Astrocyte of the hippocampus (primary cell): ENCODE measurements at regions not wholly inside any gene's neighbourhood (a gene's known extent, or its start where the extent isn't known, plus 50 kb on each side); places are given as distances from the start of the nearest gene placed in this dataset.

Source experiments
- DNase-seq: peaks from one replicate; pipeline ENCODE4 v3.0.0; 2011; ENCODE audit warnings: low read depth, low spot score

DNA sequence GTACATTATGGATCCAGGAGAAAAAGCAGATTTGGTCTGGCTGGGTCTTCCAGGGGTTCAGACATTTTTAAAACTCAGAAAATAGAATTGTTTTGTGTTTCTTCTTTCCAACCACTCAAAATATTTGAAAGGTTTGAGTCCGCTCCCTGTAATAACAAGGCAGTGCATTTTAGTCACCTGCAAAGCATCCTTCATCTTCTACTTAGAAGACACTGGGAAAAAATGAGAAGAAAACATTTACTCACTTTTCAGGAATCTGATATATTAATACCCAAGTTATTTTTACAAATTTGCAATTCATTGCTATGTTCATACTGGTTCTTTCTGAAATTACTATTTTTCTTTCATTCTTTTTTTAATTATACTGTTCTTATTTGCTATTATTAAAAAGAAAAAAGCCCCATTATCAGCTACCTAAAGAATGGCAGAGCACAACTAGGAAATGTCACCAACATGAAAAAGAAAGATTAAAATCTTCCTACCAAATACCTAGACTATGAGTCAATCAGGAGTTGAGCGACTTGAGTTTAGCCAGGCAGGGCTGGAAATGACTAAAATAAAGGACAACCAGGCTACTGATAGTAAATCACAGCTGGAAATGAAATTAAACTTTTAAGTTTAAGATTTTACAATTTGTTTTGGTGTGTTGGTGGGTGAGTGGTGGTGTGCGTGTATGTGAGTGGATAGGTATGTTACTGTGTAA, 280.3 kb upstream of the THBS1 start:
- DNase-seq, result peak; percentile 76

DNA sequence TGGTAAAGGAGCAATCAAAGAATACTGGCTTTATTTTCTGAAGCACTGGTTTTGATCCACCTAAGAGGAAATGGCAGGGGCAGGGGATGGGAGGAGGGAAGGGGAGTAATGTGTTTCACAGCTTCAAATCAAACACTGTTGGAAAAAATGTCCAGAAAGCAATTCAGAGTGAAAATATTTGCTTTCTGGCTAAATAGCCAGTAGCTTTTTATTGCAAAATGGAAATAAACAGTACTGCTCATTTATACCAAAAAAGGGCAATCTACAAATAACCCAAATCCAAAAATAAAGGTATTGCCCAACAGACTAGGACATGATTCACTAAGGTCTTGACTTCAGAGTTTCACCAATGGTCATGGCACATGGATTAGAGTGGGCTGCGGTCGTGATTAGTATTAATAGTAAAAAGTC, 279.3 kb upstream of the THBS1 start:
- no peak for DNase-seq

DNA sequence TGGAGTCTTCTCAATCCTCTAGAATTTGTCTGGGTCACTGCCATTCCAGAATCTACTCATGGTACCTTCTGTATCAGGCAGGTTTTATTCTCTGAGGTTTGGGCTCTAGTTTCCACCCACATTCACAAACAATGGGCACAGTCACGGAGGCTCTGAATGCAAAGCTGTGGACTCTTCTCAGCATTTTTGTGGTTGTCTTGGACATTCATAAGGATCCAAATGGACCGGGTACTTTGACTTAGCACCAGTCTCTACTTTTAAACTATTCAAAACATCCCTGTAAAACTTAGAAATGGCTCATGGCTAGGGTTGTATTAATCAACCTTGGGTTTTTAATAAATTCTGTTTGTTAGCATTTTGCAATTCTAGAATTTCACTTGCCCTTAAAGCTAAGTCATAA, 277.9 kb upstream of the THBS1 start:
- DNase-seq, result no peak

DNA sequence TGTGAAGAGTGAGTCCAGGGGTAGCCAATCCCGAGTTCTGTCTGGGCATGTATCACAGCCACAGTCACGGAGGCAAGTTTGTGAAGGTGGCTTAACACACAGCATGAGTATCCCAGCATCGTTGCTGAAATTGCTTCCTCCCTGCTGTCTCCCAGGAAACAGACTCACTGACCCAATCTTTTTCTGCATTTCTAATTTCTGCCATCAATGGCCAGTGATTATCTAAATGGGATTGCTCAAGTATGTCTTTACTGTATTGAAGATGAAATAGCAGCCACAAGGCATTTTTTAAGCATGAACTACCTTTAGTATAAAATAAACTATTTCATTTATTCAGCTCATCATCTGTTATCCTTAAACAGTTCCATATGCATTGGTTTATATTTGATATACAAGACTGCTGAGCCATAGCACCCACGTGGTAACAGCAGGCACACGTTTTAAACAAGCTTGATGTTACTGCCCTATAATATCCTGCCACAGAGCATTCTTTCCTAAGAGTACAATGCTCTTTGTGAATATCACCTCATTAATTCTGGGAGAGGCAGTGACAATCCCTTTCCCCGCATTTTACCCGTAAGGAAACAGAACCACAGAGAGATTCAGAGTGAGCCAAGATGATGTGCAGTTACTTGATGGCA, 276.6 kb upstream of the THBS1 start:
- no peak for DNase-seq

DNA sequence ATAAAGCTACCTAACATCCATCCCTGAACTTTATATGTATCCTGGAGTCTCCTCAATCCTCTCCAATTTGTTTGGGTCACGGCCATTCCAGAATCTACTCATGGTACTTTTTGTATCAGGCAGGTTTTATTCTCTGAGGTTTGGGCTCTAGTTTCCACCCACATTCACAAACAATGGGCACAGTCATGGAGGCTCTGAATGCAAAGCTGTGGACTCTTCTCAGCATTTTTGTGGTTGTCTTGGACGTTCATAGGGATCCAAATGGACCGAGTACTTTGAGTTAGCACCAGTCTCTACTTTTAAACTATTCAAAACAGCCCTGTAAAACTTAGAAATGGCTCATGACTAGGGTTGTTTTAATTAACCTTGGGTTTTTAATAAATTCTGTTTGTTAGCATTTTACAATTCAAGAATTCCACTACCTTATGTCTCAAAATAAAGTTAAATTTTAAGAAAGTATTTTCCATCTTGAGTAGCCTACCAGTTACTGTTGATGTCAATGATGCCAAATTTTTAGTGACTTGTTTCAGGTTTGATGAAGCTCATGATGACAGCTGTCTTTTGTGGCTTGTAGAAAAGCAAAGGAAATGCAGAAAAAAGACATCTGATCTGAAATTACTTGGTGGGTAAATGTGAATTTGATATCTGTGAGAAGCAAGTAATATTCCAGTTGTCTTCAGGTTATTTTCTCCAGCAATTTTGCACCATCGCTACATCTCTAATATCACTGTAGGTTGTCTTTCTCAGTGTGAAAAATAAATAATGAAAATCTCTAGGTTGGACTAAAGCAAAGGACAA, 275.7 kb upstream of the THBS1 start:
- no peak for DNase-seq

DNA sequence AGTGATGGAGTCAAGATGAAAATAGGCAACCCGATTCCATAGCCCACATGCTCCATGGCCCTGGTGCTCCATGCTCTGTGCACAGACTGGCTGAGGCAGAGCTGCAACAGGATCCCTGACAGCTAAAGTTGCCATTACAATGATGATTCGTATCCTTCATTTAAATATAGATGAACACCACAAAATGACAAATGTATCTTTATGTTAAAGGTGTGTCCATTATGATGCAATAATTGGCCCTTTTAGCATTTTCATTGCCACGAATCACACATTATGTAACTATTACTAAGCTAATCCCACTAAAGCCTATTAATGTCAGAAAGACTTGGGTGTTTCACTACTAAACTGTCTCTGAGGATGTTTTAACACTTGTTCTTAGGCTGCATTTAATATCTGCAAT, 270.2 kb upstream of the THBS1 start:
- no peak for DNase-seq

DNA sequence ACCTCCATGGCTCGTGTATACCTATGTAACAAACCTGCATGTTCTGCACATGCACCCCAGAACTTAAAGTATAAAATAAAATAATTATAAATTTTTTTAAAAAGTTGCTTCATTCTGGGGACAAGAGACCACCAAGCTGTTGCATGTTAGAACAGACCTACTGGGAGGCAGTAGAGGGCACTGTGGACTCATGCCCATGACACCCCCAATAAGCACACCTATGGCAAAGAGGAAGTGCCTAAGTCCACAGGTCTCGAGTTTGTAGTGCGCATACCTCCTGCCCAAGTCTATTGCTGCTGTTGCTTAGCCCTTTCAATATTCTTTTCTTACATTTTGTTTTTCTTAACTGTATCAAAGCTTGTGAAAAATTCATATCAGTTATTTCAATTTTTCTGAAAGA, 267.9 kb upstream of the THBS1 start:
- no peak for DNase-seq

DNA sequence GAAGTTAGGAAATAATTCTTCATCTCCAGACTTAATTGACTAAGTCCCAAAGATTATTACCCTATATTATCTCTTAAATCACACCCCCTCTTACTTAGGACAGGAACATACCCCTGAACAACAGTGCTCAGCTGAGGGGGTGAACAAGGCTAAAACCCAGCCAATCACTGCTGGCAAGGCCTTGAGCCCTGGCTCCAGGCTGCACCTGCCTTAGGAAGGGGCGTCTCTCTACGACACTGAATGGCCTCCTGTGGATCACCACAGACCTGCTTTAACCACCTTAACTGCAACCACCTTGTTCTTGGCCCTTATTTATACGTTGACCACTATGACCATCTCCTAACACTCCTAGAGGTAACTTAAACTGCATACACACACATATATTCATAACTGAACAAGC, 267.4 kb upstream of the THBS1 start:
- no peak for DNase-seq

DNA sequence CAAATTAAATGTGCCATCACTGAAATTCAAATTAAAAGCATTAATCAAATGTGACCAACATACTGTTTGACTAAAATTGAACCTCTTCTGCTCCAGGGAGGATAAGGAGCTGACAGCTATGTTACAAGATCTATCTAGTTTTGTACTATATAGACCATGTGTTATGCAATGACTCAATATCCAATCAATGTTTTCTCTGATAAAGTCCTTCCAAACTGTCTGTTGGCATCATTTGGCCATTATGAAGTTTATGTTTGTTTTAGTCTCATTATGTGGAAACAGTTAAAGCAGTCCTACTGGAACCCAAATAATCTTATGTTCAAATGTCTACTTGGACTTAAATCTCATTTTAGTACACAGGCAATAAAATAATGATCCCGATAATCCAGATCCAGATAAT, 267.0 kb upstream of the THBS1 start:
- no peak for DNase-seq

DNA sequence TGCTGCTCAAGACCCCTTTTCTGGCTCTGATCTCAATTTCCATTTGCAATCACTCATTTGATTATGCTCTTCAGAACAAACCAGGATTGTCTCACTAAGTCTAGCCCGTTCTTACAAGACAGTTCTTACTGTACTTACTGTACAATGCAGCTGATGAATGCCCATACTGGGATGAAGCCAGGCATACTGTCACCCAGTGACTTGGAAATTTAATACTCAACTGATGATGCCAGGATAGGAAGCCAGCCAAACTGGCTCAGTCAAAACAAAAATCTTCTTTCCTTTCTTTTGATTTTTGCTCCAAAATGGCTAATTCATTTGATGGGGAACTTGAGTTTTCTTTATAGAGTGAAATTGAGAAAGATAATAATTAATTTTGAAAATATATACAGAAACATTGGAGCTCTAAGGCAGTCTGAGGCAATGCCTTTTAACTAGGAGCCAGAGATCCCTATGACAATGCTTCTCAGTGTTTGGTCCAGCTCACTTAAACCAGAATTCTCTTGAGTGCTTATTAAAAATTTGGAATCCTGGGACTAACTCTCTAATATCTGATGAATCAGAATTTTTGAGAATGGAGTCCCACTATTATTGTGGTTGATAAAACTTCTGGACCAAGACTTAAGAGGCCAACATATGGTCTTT, 265.6 kb upstream of the THBS1 start:
- DNase-seq, result no peak

DNA sequence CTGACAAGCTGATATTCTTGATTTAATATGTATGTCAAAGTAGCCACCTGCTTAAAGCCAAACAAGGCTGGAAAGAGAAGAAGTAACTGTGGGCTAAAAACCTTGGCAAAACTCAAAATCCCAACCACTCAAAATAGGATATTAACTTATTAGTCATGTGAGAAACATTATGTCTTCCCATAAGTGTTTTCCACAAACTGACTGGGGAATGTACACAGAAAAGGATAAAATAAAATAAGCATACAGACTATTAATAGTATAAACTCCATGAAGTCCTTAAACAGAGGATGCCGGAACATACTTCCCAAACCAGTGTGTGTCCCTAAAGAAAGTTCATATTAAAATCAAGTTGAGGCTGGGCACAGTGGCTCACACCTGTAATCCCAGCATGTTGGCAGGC, 263.7 kb upstream of the THBS1 start:
- no peak for DNase-seq

DNA sequence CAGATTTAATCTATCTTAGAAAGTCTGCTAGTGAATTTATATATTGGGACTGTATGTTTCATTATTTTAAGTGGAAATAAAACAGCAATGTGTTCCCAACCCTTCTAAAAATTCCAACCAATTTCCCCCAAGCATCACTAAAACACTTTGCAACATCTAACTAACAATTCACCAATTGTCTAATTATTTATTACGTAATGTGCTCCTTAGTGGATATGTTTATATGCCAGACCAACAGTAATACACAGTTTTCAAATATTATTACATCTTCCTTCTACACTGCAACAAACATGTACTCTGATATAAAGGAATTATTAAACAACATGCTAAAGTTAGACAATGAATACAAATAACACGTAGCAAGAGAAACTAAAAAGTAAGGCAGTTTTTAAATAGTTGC, 262.6 kb upstream of the THBS1 start:
- no peak for DNase-seq

DNA sequence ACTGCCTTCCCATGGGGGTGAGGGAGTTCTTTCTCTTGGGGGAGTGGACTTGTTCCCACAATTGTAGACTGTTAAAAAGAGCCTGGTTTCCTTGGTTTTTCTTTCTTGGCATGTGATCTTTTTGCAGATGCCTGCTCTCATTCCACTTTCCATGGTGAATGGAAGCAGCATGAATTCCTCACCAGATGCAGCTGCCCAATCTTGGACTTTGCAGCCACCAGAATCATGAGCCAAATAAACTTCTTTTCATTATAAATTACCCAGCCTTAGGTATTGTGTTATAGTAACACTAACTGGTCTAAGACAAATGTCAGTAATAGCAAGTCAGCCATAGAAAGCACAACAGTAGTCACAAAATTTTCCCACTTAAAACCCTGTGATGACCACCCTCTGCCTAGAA, 260.5 kb upstream of the THBS1 start:
- DNase-seq, result no peak

DNA sequence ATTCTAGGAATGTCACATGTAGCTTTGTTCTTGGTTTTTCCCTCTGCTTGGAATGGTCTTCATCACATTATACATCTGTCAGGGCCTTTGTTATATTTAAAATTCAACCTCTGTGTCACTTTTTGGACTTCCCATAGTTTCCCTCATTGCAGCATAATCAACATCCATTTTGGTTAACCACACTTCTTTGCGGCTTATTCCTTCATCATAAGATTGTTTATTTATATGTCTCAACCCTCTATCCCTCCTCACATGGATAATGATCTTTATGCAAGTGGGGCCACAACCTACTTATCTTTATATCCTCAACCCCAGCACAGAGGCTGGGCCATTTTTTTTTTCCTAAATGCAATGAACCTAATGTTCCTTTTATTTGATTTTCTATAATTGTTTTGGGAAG, 260.0 kb upstream of the THBS1 start:
- peak; percentile 25 for DNase-seq

DNA sequence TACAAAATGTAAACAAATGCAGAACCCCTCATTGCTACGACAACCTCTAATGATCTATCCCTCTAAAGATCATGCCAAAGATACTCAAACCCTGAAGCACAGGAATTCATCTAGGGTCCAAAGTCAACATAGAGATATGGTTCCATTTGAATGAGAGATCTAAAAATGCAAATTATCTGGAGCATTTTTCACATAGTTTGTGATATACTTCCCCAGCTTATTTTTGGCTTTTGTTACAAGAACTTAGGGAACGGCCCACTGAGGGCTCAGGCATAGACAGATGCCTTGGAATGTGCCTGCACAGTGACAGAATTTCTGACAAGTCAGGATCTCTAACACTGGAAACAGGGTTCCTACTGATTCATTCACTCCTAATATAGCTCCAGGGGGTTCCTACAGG, 258.9 kb upstream of the THBS1 start:
- peak; percentile 70 for DNase-seq

DNA sequence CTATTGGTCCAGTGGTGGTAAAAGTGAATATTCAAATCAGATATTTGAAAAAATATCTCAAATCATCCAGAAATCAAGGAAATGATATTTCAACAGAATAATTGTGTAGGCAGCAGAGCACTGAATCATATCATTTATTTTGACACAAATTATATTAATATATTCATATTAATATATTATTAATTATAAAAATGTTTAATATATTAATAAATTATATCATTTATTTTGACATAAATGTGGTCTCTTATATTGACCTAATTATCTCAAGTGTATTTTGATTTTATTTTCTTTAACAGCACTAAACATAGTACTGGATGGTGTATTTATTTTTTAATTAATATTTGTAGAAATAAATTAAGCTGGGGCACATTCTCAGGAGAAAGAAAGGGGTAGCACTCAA, 257.7 kb upstream of the THBS1 start:
- DNase-seq, result no peak

DNA sequence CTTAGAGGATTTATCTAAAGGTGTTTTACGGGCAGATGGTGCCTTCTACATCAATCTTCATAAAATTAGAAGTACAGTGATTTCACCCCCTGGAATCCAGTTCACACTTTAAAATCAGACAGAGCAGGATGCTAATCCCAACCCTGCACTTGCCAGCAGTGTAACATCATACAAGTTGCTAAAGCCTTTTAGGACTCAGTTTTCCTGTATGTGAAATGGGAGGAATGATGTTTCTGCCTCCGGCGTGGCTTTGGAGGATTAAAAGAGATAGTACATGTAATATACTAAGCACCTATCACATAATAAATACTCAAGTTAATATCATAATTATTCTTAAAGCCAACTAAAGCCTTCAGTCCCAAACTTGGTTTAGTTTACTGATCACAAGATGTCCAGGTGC, 257.2 kb upstream of the THBS1 start:
- DNase-seq, result no peak

DNA sequence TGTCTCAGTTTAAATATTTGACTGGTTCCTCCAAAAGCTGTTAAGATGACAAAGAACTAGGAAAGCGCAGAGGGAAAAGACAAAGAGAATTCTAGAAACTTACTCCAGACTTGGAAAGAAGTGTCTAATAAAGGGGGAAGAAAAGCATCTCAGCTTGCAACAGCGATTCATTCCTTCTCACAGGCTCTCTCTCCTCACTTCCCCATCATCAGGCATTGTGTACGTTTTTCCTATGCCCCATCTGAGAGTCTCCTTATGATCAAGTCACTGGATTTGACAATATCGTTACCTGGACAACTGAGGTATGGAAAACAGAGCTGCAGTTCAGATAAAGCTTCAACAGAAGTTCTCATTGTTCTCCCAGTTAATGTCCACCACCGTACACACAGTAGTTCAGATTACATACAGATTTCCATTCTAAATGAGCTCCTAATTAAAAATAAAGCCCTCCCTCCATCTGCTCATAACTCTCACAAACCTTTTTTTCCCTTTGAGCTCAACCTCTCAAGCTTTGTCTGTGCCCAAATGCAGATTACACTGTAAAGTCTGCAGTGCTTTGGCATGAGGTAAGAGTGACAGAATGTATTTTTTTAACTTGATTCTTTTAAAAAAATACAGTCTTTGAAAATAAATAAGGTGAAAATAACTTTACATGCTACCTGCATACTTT, 254.4 kb upstream of the THBS1 start:
- no peak for DNase-seq

DNA sequence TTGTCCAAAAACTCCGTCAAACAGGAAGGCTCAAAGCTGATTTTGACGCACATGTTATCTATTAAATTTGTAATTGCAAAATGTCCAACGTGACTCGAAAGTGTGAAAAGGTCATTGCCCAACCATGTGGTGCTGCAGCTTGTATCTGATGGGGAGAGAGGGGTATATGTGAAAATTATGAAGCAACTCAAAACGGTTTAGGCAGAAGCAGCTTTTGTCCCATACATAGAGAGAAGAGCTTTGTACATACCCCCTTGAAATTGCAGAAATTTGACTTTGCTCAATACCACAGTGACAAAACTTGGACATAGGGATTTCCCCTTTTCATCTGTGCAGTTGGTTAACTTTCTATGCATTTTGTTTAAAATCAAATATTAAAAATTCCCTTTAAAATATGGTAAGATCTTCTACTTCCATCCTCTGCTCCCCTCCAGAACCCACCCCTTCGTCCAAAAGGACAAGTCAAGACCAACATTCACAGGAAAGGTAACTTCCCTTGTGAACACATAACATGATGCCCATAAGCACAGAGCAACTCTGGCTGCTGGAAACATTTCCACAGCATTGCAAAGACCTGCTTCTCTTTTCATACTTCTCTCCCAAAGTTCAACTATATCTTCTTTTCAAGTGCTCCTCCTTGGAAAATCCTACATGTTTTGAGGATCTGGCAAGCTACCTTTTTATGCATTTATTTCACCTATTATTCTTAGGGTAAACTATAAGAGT, 253.7 kb upstream of the THBS1 start:
- no peak for DNase-seq

DNA sequence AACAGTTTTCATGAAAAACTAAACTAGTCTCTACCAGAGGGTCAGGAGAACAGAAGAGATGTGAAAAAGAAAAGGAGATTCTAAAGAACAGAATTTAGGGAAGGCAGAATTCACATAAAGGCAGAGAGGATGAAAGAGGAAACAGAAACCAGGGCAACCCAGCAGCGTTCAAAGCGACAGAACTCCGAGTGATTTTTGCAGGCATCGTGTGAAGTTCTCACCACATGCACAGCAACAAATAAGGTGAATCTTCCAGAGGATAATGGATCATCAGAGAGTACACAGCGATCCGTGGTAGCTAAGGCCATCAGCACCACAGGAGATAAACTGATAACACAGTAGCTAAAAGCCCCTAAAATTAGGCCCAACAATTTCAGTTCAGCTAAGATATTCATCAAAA, 250.8 kb upstream of the THBS1 start:
- no peak for DNase-seq

DNA sequence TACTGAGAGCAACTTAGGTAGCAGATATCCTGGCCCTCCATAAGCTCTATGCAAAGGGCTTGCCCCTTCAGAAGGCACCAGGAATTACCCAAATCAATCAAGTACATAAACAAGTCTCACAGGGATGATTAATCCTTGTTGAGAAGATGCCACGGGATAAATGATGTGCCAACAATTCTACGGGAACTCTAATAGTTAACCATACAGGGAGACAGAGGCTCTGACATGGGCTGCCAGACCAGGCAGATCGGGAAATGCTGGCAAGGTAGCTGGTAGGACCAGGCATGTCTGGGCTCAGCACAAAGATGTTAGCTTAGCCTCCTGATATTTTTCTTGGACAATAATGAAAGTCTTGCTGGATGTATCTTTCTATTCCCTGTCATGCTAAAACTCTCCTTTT, 249.3 kb upstream of the THBS1 start:
- DNase-seq, result peak; percentile 11
